ENCODE measurements at regions not wholly inside any gene's neighbourhood (a gene's known extent, or its start where the extent isn't known, plus 50 kb on each side); places are given as distances from the start of the nearest gene placed in this dataset.

GRCh38 chrX:130974323-130974722 lies 71.3 kb upstream of the ENOX2 start:
- FAIRE-seq: no peak

- FAIRE-seq: peak; percentile 72
Observed at GRCh38 chrX:130975947-130976346, 72.9 kb upstream of the ENOX2 start.

GRCh38 chrX:130981836-130982235 lies 76.3 kb upstream of the ARHGAP36 start:
- FAIRE-seq: no peak

GRCh38 chrX:130984782-130985181 lies 73.4 kb upstream of the ARHGAP36 start:
- no peak for FAIRE-seq

GRCh38 chrX:130987241-130987640 lies 70.9 kb upstream of the ARHGAP36 start:
- FAIRE-seq: no peak

GRCh38 chrX:130990723-130991122 lies 67.4 kb upstream of the ARHGAP36 start:
- FAIRE-seq: no peak

GRCh38 chrX:130994671-130995070 lies 63.5 kb upstream of the ARHGAP36 start:
- FAIRE-seq: no peak

- FAIRE-seq: no peak
Observed at GRCh38 chrX:130995439-130995838, 62.7 kb upstream of the ARHGAP36 start.

GRCh38 chrX:130997314-130997713 lies 60.8 kb upstream of the ARHGAP36 start:
- FAIRE-seq: no peak

GRCh38 chrX:130999360-130999759 lies 58.8 kb upstream of the ARHGAP36 start:
- FAIRE-seq: no peak

All from G401.6 (cell line).